ENCODE measurements at regions not wholly inside any gene's neighbourhood (a gene's known extent, or its start where the extent isn't known, plus 50 kb on each side); places are given as distances from the start of the nearest gene placed in this dataset.

- Histone ChIP-seq H3K36me3 (ENCODE audit: control insufficient read depth in 1 of 2, insufficient read depth in 2 of 2, low read depth in 1 of 2, low read length in 2 of 2) (no peaks in the 10 kb centered on the region), H2BK15ac (ENCODE audit: low read depth, poor library complexity, severe bottlenecking) (no peak overlapping the region), H3K79me1 (replicated peaks; ENCODE audit: low read length, poor library complexity, severe bottlenecking) (no peaks in the 10 kb centered on the region), H4K91ac (ENCODE audit: low read length) (no peak overlapping the region), H3K27me3 (ENCODE audit: control insufficient read depth in 1 of 2, insufficient read depth in 1 of 2, low read length in 2 of 2) (no peaks in the 10 kb centered on the region), H3K4ac (ENCODE audit: low read depth in 1 of 2, low read length in 2 of 2) (no peak overlapping the region), H2AK5ac (ENCODE audit: low read length, severe bottlenecking) (no peak overlapping the region), H3K9ac (ENCODE audit: low read length) (no peak overlapping the region), H3K9me3 (ENCODE audit: control insufficient read depth, low read length) (no peaks in the 10 kb centered on the region), H2BK120ac (ENCODE audit: low read depth, low read length) (no peak overlapping the region), H2BK5ac (ENCODE audit: low read depth, low read length, poor library complexity, severe bottlenecking) (no peak overlapping the region), H3K27ac (ENCODE audit: low read length, poor library complexity, severe bottlenecking) (no peak overlapping the region), H3K4me3 (ENCODE audit: insufficient read depth in 1 of 2, low read depth in 1 of 2, low read length in 2 of 2) (no peak overlapping the region), H3K4me2 (ENCODE audit: low read length, poor library complexity, severe bottlenecking) (no peak overlapping the region), H3K23ac (ENCODE audit: low read length in 2 of 2) (no peak overlapping the region), H3K18ac (ENCODE audit: low read depth in 1 of 2, low read length in 2 of 2) (no peak overlapping the region), H3K14ac (ENCODE audit: low read length in 2 of 2) (no peak overlapping the region), H4K8ac (ENCODE audit: low read length) (no peak overlapping the region), H2AFZ (ENCODE audit: low read depth, low read length) (no peak overlapping the region), H3K4me1 (ENCODE audit: control insufficient read depth, insufficient read depth, low read depth, low read length) (peaks cover 2% of the 10 kb centered on the region), H2BK12ac (ENCODE audit: low read length in 2 of 2) (no peak overlapping the region)
- no peak for DNase-seq
- no CpG with 5 or more reads among the region's 2 CpGs for WGBS
Measured at GRCh38 chr6:113125626-113126025, 731.5 kb upstream of the MARCKS start.

GRCh38 chr6:113127786-113128419, 729.2 kb upstream of the MARCKS start:
- Histone ChIP-seq H3K9me3 (ENCODE audit: control insufficient read depth, low read length) (no peaks in the 10 kb centered on the region), H3K27me3 (ENCODE audit: control insufficient read depth in 1 of 2, insufficient read depth in 1 of 2, low read length in 2 of 2) (no peaks in the 10 kb centered on the region), H3K14ac (ENCODE audit: low read length in 2 of 2) (no peak overlapping the region), H3K4ac (ENCODE audit: low read depth in 1 of 2, low read length in 2 of 2) (no peak overlapping the region), H2AK5ac (ENCODE audit: low read length, severe bottlenecking) (no peak overlapping the region), H3K36me3 (ENCODE audit: control insufficient read depth in 1 of 2, insufficient read depth in 2 of 2, low read depth in 1 of 2, low read length in 2 of 2) (no peaks in the 10 kb centered on the region), H4K8ac (ENCODE audit: low read length) (no peak overlapping the region), H2BK120ac (ENCODE audit: low read depth, low read length) (no peak overlapping the region), H4K91ac (ENCODE audit: low read length) (no peak overlapping the region), H3K9ac (ENCODE audit: low read length) (no peak overlapping the region), H2BK5ac (ENCODE audit: low read depth, low read length, poor library complexity, severe bottlenecking) (no peak overlapping the region), H3K27ac (ENCODE audit: low read length, poor library complexity, severe bottlenecking) (no peak overlapping the region), H3K79me1 (replicated peaks; ENCODE audit: low read length, poor library complexity, severe bottlenecking) (no peaks in the 10 kb centered on the region), H2AFZ (ENCODE audit: low read depth, low read length) (no peak overlapping the region), H3K4me3 (ENCODE audit: insufficient read depth in 1 of 2, low read depth in 1 of 2, low read length in 2 of 2) (no peak overlapping the region), H3K23ac (ENCODE audit: low read length in 2 of 2) (no peak overlapping the region), H3K4me1 (ENCODE audit: control insufficient read depth, insufficient read depth, low read depth, low read length) (no peaks in the 10 kb centered on the region), H3K18ac (ENCODE audit: low read depth in 1 of 2, low read length in 2 of 2) (no peak overlapping the region), H2BK15ac (ENCODE audit: low read depth, poor library complexity, severe bottlenecking) (no peak overlapping the region), H2BK12ac (ENCODE audit: low read length in 2 of 2) (no peak overlapping the region), H3K4me2 (ENCODE audit: low read length, poor library complexity, severe bottlenecking) (no peak overlapping the region)
- DNase-seq = no peak
- 95% methylated on average over 4 of the region's 5 CpGs for WGBS

GRCh38 chr6:113128661-113129060, 728.5 kb upstream of the MARCKS start:
- WGBS = no CpG with 5 or more reads among the region's 3 CpGs
- no peaks in the 10 kb centered on the region for H3K9me3 ChIP-seq (ENCODE audit: control insufficient read depth, low read length)

GRCh38 chr6:113129991-113130390, 727.2 kb upstream of the MARCKS start:
- no peak overlapping the region for H3K23ac ChIP-seq (ENCODE audit: low read length in 2 of 2)
- no peak for DNase-seq
- no peak overlapping the region for H3K4me2 ChIP-seq (ENCODE audit: low read length, poor library complexity, severe bottlenecking)
- 66% methylated on average over 2 of the region's 2 CpGs for WGBS
- H3K18ac ChIP-seq (ENCODE audit: low read depth in 1 of 2, low read length in 2 of 2) = no peak overlapping the region
- no peak overlapping the region for H3K4me3 ChIP-seq (ENCODE audit: insufficient read depth in 1 of 2, low read depth in 1 of 2, low read length in 2 of 2)
- no peak overlapping the region for H4K91ac ChIP-seq (ENCODE audit: low read length)
- peak overlapping the region; percentile 66 for H2AK5ac ChIP-seq (ENCODE audit: low read length, severe bottlenecking)
- no peak overlapping the region for H3K27ac ChIP-seq (ENCODE audit: low read length, poor library complexity, severe bottlenecking)
- H3K4me1 ChIP-seq (ENCODE audit: control insufficient read depth, insufficient read depth, low read depth, low read length) = no peaks in the 10 kb centered on the region
- H3K27me3 ChIP-seq (ENCODE audit: control insufficient read depth in 1 of 2, insufficient read depth in 1 of 2, low read length in 2 of 2) = no peaks in the 10 kb centered on the region
- H3K36me3 ChIP-seq (ENCODE audit: control insufficient read depth in 1 of 2, insufficient read depth in 2 of 2, low read depth in 1 of 2, low read length in 2 of 2) = no peaks in the 10 kb centered on the region
- H3K14ac ChIP-seq (ENCODE audit: low read length in 2 of 2) = no peak overlapping the region
- no peak overlapping the region for H2BK12ac ChIP-seq (ENCODE audit: low read length in 2 of 2)
- no peak overlapping the region for H3K9ac ChIP-seq (ENCODE audit: low read length)
- H2BK5ac ChIP-seq (ENCODE audit: low read depth, low read length, poor library complexity, severe bottlenecking) = peak overlapping the region; percentile 31
- H3K9me3 ChIP-seq (ENCODE audit: control insufficient read depth, low read length) = no peaks in the 10 kb centered on the region
- H3K4ac ChIP-seq (ENCODE audit: low read depth in 1 of 2, low read length in 2 of 2) = no peak overlapping the region
- no peak overlapping the region for H4K8ac ChIP-seq (ENCODE audit: low read length)
- no peak overlapping the region for H2BK120ac ChIP-seq (ENCODE audit: low read depth, low read length)
- no peak overlapping the region for H2BK15ac ChIP-seq (ENCODE audit: low read depth, poor library complexity, severe bottlenecking)
- no peaks in the 10 kb centered on the region for H3K79me1 ChIP-seq (replicated peaks; ENCODE audit: low read length, poor library complexity, severe bottlenecking)
- no peak overlapping the region for H2AFZ ChIP-seq (ENCODE audit: low read depth, low read length)

More at GRCh38 chr6:113128661-113129060, 728.5 kb upstream of the MARCKS start:
- no peaks in the 10 kb centered on the region for H3K4me1 ChIP-seq (ENCODE audit: control insufficient read depth, insufficient read depth, low read depth, low read length)
- no peak overlapping the region for H3K18ac ChIP-seq (ENCODE audit: low read depth in 1 of 2, low read length in 2 of 2)
- no peak overlapping the region for H4K91ac ChIP-seq (ENCODE audit: low read length)
- no peak overlapping the region for H4K8ac ChIP-seq (ENCODE audit: low read length)
- no peak overlapping the region for H2AFZ ChIP-seq (ENCODE audit: low read depth, low read length)
- no peak overlapping the region for H3K23ac ChIP-seq (ENCODE audit: low read length in 2 of 2)
- no peak overlapping the region for H3K4me3 ChIP-seq (ENCODE audit: insufficient read depth in 1 of 2, low read depth in 1 of 2, low read length in 2 of 2)
- DNase-seq = no peak
- H2AK5ac ChIP-seq (ENCODE audit: low read length, severe bottlenecking) = no peak overlapping the region
- H2BK12ac ChIP-seq (ENCODE audit: low read length in 2 of 2) = no peak overlapping the region
- H3K27me3 ChIP-seq (ENCODE audit: control insufficient read depth in 1 of 2, insufficient read depth in 1 of 2, low read length in 2 of 2) = no peaks in the 10 kb centered on the region
- H3K36me3 ChIP-seq (ENCODE audit: control insufficient read depth in 1 of 2, insufficient read depth in 2 of 2, low read depth in 1 of 2, low read length in 2 of 2) = no peaks in the 10 kb centered on the region
- no peak overlapping the region for H2BK120ac ChIP-seq (ENCODE audit: low read depth, low read length)
- no peak overlapping the region for H3K27ac ChIP-seq (ENCODE audit: low read length, poor library complexity, severe bottlenecking)
- H2BK15ac ChIP-seq (ENCODE audit: low read depth, poor library complexity, severe bottlenecking) = no peak overlapping the region
- H3K4ac ChIP-seq (ENCODE audit: low read depth in 1 of 2, low read length in 2 of 2) = no peak overlapping the region
- H3K9ac ChIP-seq (ENCODE audit: low read length) = no peak overlapping the region
- no peak overlapping the region for H3K4me2 ChIP-seq (ENCODE audit: low read length, poor library complexity, severe bottlenecking)
- no peak overlapping the region for H3K14ac ChIP-seq (ENCODE audit: low read length in 2 of 2)
- no peak overlapping the region for H2BK5ac ChIP-seq (ENCODE audit: low read depth, low read length, poor library complexity, severe bottlenecking)
- H3K79me1 ChIP-seq (replicated peaks; ENCODE audit: low read length, poor library complexity, severe bottlenecking) = no peaks in the 10 kb centered on the region

All from mesenchymal stem cell (in vitro differentiated cells and primary cell).